Body of pancreas (tissue), 4 donors: ENCODE measurements at regions not wholly inside any gene's neighbourhood (a gene's known extent, or its start where the extent isn't known, plus 50 kb on each side); places are given as distances from the start of the nearest gene placed in this dataset.
A peak's percentile ranks its signal among the peaks of the same experiment; 100 is the strongest.

ENCODE experiments used
- ATAC-seq: fragments of 150-250 bp; one replicate; pipeline ENCODE4 v1.9.1; 2016
- DNase-seq, 4 donors: peaks; one replicate each; pipeline ENCODE4 v3.0.0-alpha.2; 2019
- H3K27ac ChIP-seq, 4 donors: fragments of 200-600 bp; sonication (generic); 1 replicate in 3 of 4; 2 replicates in 1 of 4; pipeline versions ENCODE4 v1.5.1 to v1.6.1; 2016 to 2019; ENCODE audit warnings: mild to moderate bottlenecking in 1 of 4, mixed read lengths in 1 of 4, moderate library complexity in 1 of 4
- H3K27me3 ChIP-seq, 2 donors: fragments of 200-600 bp; sonication (generic); one replicate each; pipeline ENCODE4 v1.6.0; 2016; ENCODE audit warnings: mild to moderate bottlenecking in 1 of 2
- H3K36me3 ChIP-seq, 2 donors: fragments of 200-600 bp; sonication (generic); replicated peaks in 1 of 2; 2 replicates each; pipeline ENCODE4 v1.5.1; 2016; ENCODE audit warnings: low read depth in 2 of 2; ENCODE audit not compliant: insufficient read depth in 1 of 2
- H3K4me1 ChIP-seq: fragments of 200-600 bp; sonication (generic); one replicate; pipeline ENCODE4 v1.6.0; 2016
- H3K4me3 ChIP-seq, 2 donors: fragments of 200-600 bp; sonication (generic); 1 replicate in 1 of 2; 2 replicates in 1 of 2; pipeline ENCODE4 v1.5.1; 2016 to 2019
- H3K9me3 ChIP-seq, 3 donors: fragments of 200-600 bp; sonication (generic); 1 replicate in 2 of 3; 2 replicates in 1 of 3; pipeline ENCODE4 v1.5.1; 2016
- CTCF ChIP-seq, 7 experiments: fragments of 450-650 bp in 4 of 7; fragments of 200-600 bp in 3 of 7; sonication (generic) in 3 of 7; IDR thresholded peaks; one replicate each; pipeline ENCODE4 v1.5.1; 2016 to 2019; ENCODE audit warnings: antibody characterized with exemption in 7 of 7
- POLR2A ChIP-seq, 3 donors: fragments of 450-650 bp; IDR thresholded peaks; one replicate each; pipeline ENCODE4 v1.6.1; 2016; ENCODE audit warnings: antibody characterized with exemption in 3 of 3, mild to moderate bottlenecking in 2 of 3
- WGBS, 2 donors: methylation state at CpG; one replicate each; pipeline ENCODE4 v1.1.5; 2017; 5-methylcytosine and 5-hydroxymethylcytosine counted together
- intact Hi-C: fragments of 100-400 bp; cut with DNase I; formaldehyde crosslinking; loops from one replicate; pipeline ENCODE4 v1.15.1; 2023

- intact Hi-C loops, result no loop called here
- DNase-seq, result no peak
- WGBS, 2 donors, result 83 to 84% methylated on average over 10 of the region's 10 CpGs
- TF ChIP-seq CTCF (IDR thresholded peaks at IDR 0.05) (no peak), POLR2A (IDR thresholded peaks at IDR 0.05) (no peak)
- H3K4me3 ChIP-seq, result no peak overlapping the region
- H3K36me3 ChIP-seq, result no peaks in the 10 kb centered on the region
- no peak for ATAC-seq
- H3K27ac ChIP-seq, result no peak overlapping the region
- H3K4me1 ChIP-seq, result peaks cover 7% of the 10 kb centered on the region
- H3K27me3 ChIP-seq, result no peaks in the 10 kb centered on the region
- no peaks in the 10 kb centered on the region for H3K9me3 ChIP-seq
Measured at GRCh38 chr1:47575855-47576757, 138.3 kb downstream of the FOXD2 start.

GRCh38 chr1:47576758-47577115 is 138.9 kb downstream of the FOXD2 start:
- no peak for DNase-seq
- 31 to 47% methylated on average over 2 of the region's 2 CpGs for WGBS, 2 donors
- H3K27me3 ChIP-seq, result no peaks in the 10 kb centered on the region
- no peaks in the 10 kb centered on the region for H3K36me3 ChIP-seq
- TF ChIP-seq POLR2A (IDR thresholded peaks at IDR 0.05), result no peak
- TF ChIP-seq CTCF (IDR thresholded peaks at IDR 0.05), result no peak
- H3K9me3 ChIP-seq, result no peaks in the 10 kb centered on the region
- intact Hi-C loops, result no loop called here
- H3K27ac ChIP-seq, result no peak overlapping the region
- ATAC-seq, result no peak
- H3K4me1 ChIP-seq, result peaks cover 7% of the 10 kb centered on the region
- H3K4me3 ChIP-seq, result no peak overlapping the region

- DNase-seq, result peak in 1 of 4 donors; percentile 7
- Histone ChIP-seq H3K4me1 (peaks cover 7% of the 10 kb centered on the region), H3K36me3 (no peaks in the 10 kb centered on the region), H3K27ac (no peak overlapping the region), H3K9me3 (no peaks in the 10 kb centered on the region), H3K4me3 (no peak overlapping the region), H3K27me3 (no peaks in the 10 kb centered on the region)
- TF ChIP-seq POLR2A (IDR thresholded peaks at IDR 0.05), result no peak
- no peak for TF ChIP-seq CTCF (IDR thresholded peaks at IDR 0.05)
- intact Hi-C loops, result no loop called here
- ATAC-seq, result no peak
- 66 to 84% methylated on average over 11 to 12 of the region's 12 CpGs for WGBS, 2 donors
Measured at GRCh38 chr1:47577303-47578025, 139.6 kb downstream of the FOXD2 start.

GRCh38 chr1:47578026-47578720 is 140.3 kb downstream of the FOXD2 start:
- peaks cover 7% of the 10 kb centered on the region for H3K4me1 ChIP-seq
- no peaks in the 10 kb centered on the region for H3K27me3 ChIP-seq
- ATAC-seq (no peak), DNase-seq (no peak)
- 40 to 61% methylated on average over 10 to 19 of the region's 19 CpGs for WGBS, 2 donors
- intact Hi-C loops, result no loop called here
- no peak overlapping the region for H3K27ac ChIP-seq
- TF ChIP-seq CTCF (IDR thresholded peaks at IDR 0.05) (no peak), POLR2A (IDR thresholded peaks at IDR 0.05) (no peak)
- H3K9me3 ChIP-seq, result no peaks in the 10 kb centered on the region
- no peaks in the 10 kb centered on the region for H3K36me3 ChIP-seq
- H3K4me3 ChIP-seq, result no peak overlapping the region
